T-helper 2 cell treated with Interferon-gamma antibody and Interleukin-4, amounts not matched to agents 5 μg/mL and 100 μg/mL, for 36 hours (primary cell): ENCODE measurements at regions not wholly inside any gene's neighbourhood (a gene's known extent, or its start where the extent isn't known, plus 50 kb on each side); places are given as distances from the start of the nearest gene placed in this dataset.

ENCODE experiments used
- DNase-seq: peaks from one replicate; pipeline ENCODE4 v3.0.0; 2021; ENCODE audit warnings: low spot score
- H3K27ac Mint-ChIP-seq: one replicate; pipeline ENCODE4 v1.8.0; 2021; ENCODE audit warnings: mild to moderate bottlenecking, mixed read lengths
- H3K27me3 Mint-ChIP-seq: one replicate; pipeline ENCODE4 v1.8.0; 2021; ENCODE audit warnings: low read depth, mixed read lengths
- H3K36me3 Mint-ChIP-seq: one replicate; pipeline ENCODE4 v1.8.0; 2021; ENCODE audit warnings: low read depth, mixed read lengths
- H3K4me1 Mint-ChIP-seq: one replicate; pipeline ENCODE4 v1.8.0; 2021; ENCODE audit warnings: low read depth, mixed read lengths
- H3K4me3 Mint-ChIP-seq: one replicate; pipeline ENCODE4 v1.8.0; 2022; ENCODE audit warnings: mild to moderate bottlenecking, moderate library complexity, mixed read lengths
- H3K9me3 Mint-ChIP-seq: one replicate; pipeline ENCODE4 v1.8.0; 2021; ENCODE audit warnings: mixed read lengths

DNA sequence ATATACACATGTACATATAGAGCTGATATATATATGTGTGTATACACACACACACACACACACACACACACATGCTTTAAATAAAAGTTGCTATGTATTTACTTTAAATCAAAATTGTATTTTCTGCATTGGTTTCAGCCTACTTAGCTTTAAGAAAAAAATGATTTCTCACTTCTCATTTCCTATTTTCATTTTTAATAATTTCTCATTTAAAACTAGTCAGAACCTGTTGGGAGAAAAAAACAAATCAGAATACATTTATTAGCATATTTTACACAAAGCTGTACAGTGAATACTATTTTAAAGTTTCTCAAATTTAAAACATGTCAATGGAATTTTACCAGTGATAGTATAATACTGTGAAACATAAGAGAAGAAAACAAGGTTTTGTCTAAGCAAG is 681.8 kb downstream of the CENPC start:
- Mint-ChIP-seq H3K27ac (no peak overlapping the region), H3K36me3 (no peaks in the 10 kb centered on the region), H3K9me3 (no peaks in the 10 kb centered on the region), H3K27me3 (no peaks in the 10 kb centered on the region), H3K4me3 (no peak overlapping the region), H3K4me1 (no peaks in the 10 kb centered on the region)
- DNase-seq = no peak

DNA sequence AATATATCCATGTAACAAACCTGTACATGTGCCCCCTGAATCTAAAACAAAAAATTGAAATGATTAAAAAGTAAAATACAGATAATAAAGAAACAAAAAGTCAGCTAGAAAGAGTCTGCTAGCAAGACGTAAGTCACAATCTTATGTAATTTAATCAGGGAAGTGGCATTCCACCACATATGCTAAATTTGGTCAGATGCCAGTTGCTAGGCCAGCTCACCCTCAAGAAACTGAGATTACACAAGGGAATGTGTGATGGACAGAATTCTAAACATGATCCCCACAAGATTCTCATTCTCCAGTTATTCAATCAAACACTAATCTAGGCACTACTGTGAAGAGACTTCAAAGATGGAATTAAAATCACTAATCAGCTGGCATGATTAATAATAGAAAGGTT is 689.3 kb downstream of the CENPC start:
- H3K4me1 Mint-ChIP-seq = no peaks in the 10 kb centered on the region

GRCh38 chr4:66853845-66854244 is 691.5 kb downstream of the CENPC start:
- Mint-ChIP-seq H3K27me3 (no peaks in the 10 kb centered on the region), H3K36me3 (no peaks in the 10 kb centered on the region), H3K4me1 (no peaks in the 10 kb centered on the region), H3K4me3 (no peak overlapping the region), H3K9me3 (no peaks in the 10 kb centered on the region), H3K27ac (no peak overlapping the region)
- no peak for DNase-seq

More for the DNA sequence above, 689.3 kb downstream of the CENPC start:
- Mint-ChIP-seq H3K27me3 (no peaks in the 10 kb centered on the region), H3K9me3 (no peaks in the 10 kb centered on the region), H3K4me3 (no peak overlapping the region), H3K36me3 (no peaks in the 10 kb centered on the region), H3K27ac (no peak overlapping the region)
- DNase-seq = no peak

- no peak for DNase-seq
- no peak overlapping the region for H3K27ac Mint-ChIP-seq
- no peaks in the 10 kb centered on the region for H3K36me3 Mint-ChIP-seq
- H3K4me3 Mint-ChIP-seq = no peak overlapping the region
- no peaks in the 10 kb centered on the region for H3K27me3 Mint-ChIP-seq
- no peaks in the 10 kb centered on the region for H3K4me1 Mint-ChIP-seq
- H3K9me3 Mint-ChIP-seq = no peaks in the 10 kb centered on the region
These were observed 692.5 kb downstream of the CENPC start for GRCh38 chr4:66852843-66853242.

GRCh38 chr4:66849596-66849995 is 695.7 kb downstream of the CENPC start:
- no peak overlapping the region for H3K4me3 Mint-ChIP-seq
- no peaks in the 10 kb centered on the region for H3K9me3 Mint-ChIP-seq
- no peaks in the 10 kb centered on the region for H3K36me3 Mint-ChIP-seq
- H3K4me1 Mint-ChIP-seq = no peaks in the 10 kb centered on the region
- DNase-seq = no peak
- H3K27ac Mint-ChIP-seq = no peak overlapping the region
- no peaks in the 10 kb centered on the region for H3K27me3 Mint-ChIP-seq

DNA sequence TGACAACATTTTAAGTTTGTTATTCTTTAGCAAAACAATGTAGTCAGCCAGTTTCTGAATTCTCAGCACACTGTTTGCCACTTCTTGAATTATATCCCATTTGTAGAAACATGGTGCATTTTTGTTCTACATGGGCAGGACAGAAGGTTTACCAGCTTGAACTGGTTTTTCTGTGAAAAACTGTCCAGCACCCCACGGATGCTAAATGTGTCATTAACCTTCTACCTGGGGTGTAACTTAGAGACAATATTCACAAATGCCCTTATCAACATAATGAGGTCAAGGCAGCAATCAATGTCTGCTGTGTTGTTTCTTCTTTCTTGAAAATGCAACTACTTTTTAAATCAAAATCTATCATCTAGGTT is 702.6 kb downstream of the CENPC start:
- Mint-ChIP-seq H3K9me3 (peaks cover 13% of the 10 kb centered on the region), H3K4me1 (no peaks in the 10 kb centered on the region), H3K27ac (no peak overlapping the region), H3K27me3 (no peaks in the 10 kb centered on the region), H3K36me3 (no peaks in the 10 kb centered on the region), H3K4me3 (no peak overlapping the region)
- no peak for DNase-seq

DNA sequence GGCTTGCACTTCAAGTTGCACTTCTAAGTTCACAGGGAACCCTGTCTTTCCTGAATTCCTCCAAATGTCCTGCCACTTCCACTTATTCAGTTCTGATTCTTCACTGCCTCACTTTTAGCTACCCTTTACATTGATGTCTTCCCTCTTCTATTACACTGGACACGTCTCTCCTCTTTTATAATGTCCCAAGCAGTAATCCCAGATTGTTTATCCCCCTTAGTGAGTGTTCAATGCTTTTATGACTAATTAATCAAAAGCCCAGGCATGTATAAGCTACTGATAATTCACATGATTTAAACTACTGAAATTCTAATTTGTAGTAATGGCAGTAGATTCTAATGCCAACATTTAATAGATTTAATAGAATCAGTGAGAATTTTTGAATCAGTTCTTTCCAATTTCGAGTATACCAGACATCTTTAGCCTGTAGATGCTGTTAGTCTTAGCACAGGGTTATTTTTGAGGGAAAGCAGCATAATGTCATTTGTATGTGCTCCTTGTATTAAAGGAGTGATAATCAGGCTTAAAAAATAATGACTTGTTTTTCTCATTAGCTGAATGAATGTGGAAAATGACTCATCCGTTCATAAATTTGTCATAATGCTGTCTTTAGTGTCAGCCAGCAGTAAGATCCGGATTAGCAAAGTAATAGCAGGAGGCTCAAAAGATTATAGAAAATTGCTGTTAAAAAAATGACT is 703.1 kb downstream of the CENPC start:
- Mint-ChIP-seq H3K9me3 (peaks cover 13% of the 10 kb centered on the region), H3K4me3 (no peak overlapping the region), H3K27ac (no peak overlapping the region), H3K27me3 (no peaks in the 10 kb centered on the region), H3K36me3 (no peaks in the 10 kb centered on the region), H3K4me1 (no peaks in the 10 kb centered on the region)
- DNase-seq = no peak

- H3K4me3 Mint-ChIP-seq = no peak overlapping the region
- peaks cover 13% of the 10 kb centered on the region for H3K9me3 Mint-ChIP-seq
- no peak overlapping the region for H3K27ac Mint-ChIP-seq
- H3K36me3 Mint-ChIP-seq = no peaks in the 10 kb centered on the region
- no peaks in the 10 kb centered on the region for H3K27me3 Mint-ChIP-seq
- no peaks in the 10 kb centered on the region for H3K4me1 Mint-ChIP-seq
- DNase-seq = no peak
These were observed 705.1 kb downstream of the CENPC start for GRCh38 chr4:66840178-66840577.

DNA sequence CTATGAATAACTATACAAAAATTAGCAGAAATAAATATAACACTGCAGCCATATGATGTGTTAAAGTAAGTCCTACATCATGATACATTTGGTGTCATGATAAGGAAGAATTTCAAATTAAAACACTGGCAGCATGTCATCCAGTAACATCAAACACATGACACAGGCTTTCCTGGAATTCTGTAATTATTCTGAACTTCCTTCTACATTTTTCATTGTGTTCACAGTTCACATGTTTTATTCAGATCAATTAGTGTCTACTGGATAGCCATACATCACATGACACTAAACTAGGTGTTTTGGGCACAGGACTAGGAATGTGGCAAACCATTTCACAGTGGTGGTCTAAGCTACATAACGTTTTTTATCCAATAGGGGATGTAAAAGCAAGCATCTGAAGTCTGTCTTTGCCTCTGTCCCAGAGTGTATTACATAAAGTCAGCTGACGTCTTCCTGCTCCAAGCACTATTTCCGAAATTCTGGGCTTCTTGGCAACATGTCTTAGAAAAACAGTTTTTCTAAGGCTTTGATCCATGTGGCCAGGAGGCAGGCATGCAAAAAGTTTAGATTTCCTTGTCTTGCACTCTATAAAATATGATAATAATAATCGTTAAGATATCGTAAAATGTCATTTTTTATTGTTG is 707.9 kb downstream of the CENPC start:
- Mint-ChIP-seq H3K27ac (no peak overlapping the region), H3K4me1 (no peaks in the 10 kb centered on the region), H3K9me3 (peaks cover 8% of the 10 kb centered on the region), H3K36me3 (no peaks in the 10 kb centered on the region), H3K4me3 (no peak overlapping the region), H3K27me3 (no peaks in the 10 kb centered on the region)
- DNase-seq = no peak

DNA sequence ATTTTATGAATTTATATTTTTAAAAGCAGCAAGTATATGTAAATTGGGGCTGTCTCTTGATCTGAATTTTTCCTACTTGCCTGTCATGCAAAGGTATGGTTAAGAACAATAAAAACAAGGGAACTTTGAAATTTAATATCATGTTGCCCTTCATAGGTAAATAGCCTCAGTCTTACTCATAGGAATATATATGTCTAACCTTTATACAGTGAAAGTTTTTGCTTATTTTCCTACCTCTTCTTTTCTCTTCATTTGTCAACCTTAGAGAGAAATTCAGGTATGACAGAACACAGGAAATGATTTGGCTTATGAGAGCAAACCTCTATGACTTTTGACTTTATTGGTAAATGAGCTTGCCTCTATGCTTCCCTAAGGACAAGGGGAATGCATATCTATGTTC is 716.0 kb downstream of the CENPC start:
- no peaks in the 10 kb centered on the region for H3K4me1 Mint-ChIP-seq
- H3K27ac Mint-ChIP-seq = no peak overlapping the region
- no peak for DNase-seq
- H3K27me3 Mint-ChIP-seq = no peaks in the 10 kb centered on the region
- no peak overlapping the region for H3K4me3 Mint-ChIP-seq
- H3K36me3 Mint-ChIP-seq = no peaks in the 10 kb centered on the region
- H3K9me3 Mint-ChIP-seq = peaks cover 18% of the 10 kb centered on the region

- Mint-ChIP-seq H3K27ac (no peak overlapping the region), H3K4me3 (no peak overlapping the region), H3K4me1 (no peaks in the 10 kb centered on the region), H3K9me3 (no peaks in the 10 kb centered on the region), H3K27me3 (no peaks in the 10 kb centered on the region), H3K36me3 (no peaks in the 10 kb centered on the region)
- no peak for DNase-seq
These were observed 724.6 kb downstream of the CENPC start for GRCh38 chr4:66820681-66821080.

DNA sequence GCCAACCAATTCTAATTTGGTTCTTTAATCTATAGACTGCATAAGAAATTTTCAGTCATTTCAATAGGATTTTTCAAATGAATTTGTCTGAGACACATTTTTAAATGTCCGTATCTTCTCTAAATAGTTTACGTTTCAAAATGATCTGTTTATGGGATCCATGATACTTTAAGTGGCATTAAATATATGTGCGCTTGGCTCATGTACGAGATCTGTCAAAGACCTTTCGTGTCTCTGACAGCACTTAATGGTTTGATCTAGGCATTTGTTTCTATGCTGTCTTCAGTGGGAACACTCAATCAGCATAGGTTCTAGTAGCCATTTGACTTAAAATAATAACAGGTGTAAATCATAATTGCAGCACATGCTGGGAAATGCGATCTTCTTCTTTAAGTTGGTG is 731.0 kb downstream of the CENPC start:
- H3K36me3 Mint-ChIP-seq = no peaks in the 10 kb centered on the region
- H3K9me3 Mint-ChIP-seq = no peaks in the 10 kb centered on the region
- H3K27ac Mint-ChIP-seq = no peak overlapping the region
- H3K27me3 Mint-ChIP-seq = no peaks in the 10 kb centered on the region
- H3K4me3 Mint-ChIP-seq = no peak overlapping the region
- H3K4me1 Mint-ChIP-seq = no peaks in the 10 kb centered on the region
- DNase-seq = no peak

DNA sequence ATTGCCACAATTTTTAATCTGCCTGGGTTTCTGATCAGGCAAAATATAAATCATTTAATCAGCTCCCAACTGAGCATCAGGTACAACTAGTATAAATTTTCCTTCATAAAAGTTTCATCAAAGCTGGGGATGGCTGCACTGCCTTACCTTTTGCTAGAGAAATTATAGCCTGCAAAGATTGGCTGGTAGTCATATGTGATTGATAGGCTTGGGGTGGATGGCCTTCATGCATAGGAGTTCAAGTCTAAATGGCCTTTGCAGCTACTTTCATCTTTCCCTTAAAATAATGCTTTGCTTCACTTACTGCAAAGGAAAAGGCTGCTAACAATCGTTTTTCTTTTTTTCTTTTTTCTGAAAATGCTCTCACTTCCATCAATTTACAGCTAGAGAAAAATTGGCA is 739.7 kb downstream of the CENPC start:
- H3K4me1 Mint-ChIP-seq = no peaks in the 10 kb centered on the region
- H3K36me3 Mint-ChIP-seq = no peaks in the 10 kb centered on the region
- no peak overlapping the region for H3K4me3 Mint-ChIP-seq
- no peak overlapping the region for H3K27ac Mint-ChIP-seq
- peaks cover 5% of the 10 kb centered on the region for H3K9me3 Mint-ChIP-seq
- no peak for DNase-seq
- no peaks in the 10 kb centered on the region for H3K27me3 Mint-ChIP-seq

DNA sequence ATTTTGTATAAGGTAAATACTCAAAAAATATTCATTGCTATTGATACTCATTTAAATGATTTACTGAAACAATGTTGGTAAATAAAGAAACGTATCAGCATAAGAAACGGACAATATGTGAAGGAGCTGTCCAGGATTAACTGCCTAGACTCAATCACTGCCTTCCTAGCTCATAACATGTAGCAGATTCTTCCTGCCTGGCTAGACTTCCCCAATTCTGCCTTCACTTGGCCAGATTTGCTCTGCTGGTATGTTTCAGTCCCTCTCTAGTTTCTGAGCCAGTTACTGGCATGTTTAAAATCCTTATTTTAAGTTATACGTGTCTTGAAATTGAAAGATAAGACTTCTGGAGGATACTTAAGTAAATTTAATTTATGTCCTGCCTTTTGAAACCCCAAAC is 740.3 kb downstream of the CENPC start:
- H3K4me3 Mint-ChIP-seq = no peak overlapping the region
- H3K27ac Mint-ChIP-seq = no peak overlapping the region
- no peaks in the 10 kb centered on the region for H3K36me3 Mint-ChIP-seq
- no peak for DNase-seq
- H3K9me3 Mint-ChIP-seq = peaks cover 5% of the 10 kb centered on the region
- H3K27me3 Mint-ChIP-seq = no peaks in the 10 kb centered on the region
- H3K4me1 Mint-ChIP-seq = no peaks in the 10 kb centered on the region

DNA sequence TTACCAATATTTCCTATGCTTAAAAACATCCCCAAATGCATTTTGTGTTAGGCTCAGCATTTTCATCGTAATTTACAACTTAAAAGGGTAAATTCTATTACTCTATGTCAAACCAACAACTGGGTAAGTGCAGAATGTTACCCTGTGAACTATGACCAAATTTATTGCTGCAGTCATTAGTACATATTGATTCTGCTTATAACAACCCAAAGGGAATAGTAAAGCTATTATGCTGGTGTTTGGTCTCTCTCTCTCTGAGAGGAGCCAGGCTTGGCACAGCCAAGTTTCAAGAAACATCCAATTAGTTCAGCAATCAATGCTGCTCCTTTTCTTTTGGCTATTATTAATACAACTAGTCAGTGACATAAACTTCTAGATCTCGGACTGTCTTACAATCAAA is 747.7 kb downstream of the CENPC start:
- no peaks in the 10 kb centered on the region for H3K4me1 Mint-ChIP-seq
- no peak for DNase-seq
- H3K9me3 Mint-ChIP-seq = peaks cover 5% of the 10 kb centered on the region
- no peaks in the 10 kb centered on the region for H3K36me3 Mint-ChIP-seq
- H3K4me3 Mint-ChIP-seq = no peak overlapping the region
- no peaks in the 10 kb centered on the region for H3K27me3 Mint-ChIP-seq
- no peak overlapping the region for H3K27ac Mint-ChIP-seq
